Endodermal cell (in vitro differentiated cells): ENCODE measurements at regions not wholly inside any gene's neighbourhood (a gene's known extent, or its start where the extent isn't known, plus 50 kb on each side); places are given as distances from the start of the nearest gene placed in this dataset.

Experiments
- DNase-seq: peaks from one replicate; pipeline ENCODE4 v3.0.0-alpha.2; 2017
- H3K27ac ChIP-seq: 2 replicates; pipeline ENCODE4 v1.5.1; 2013; ENCODE audit warnings: mild to moderate bottlenecking, low read depth, low read length, moderate library complexity
- H3K27me3 ChIP-seq: 2 replicates; pipeline ENCODE4 v1.6.1; 2013; ENCODE audit warnings: mild to moderate bottlenecking, low read length, moderate library complexity; ENCODE audit not compliant: insufficient read depth, control insufficient read depth, poor library complexity, severe bottlenecking
- H3K36me3 ChIP-seq: 2 replicates; pipeline ENCODE4 v1.7.0; 2013; ENCODE audit warnings: mild to moderate bottlenecking, low read length, moderate library complexity; ENCODE audit not compliant: control insufficient read depth, insufficient read depth
- H3K4me1 ChIP-seq: one replicate; pipeline ENCODE4 v1.7.0; 2013; ENCODE audit warnings: low read length; ENCODE audit not compliant: control insufficient read depth, insufficient read depth
- H3K4me3 ChIP-seq: 2 replicates; pipeline ENCODE4 v1.5.1; 2013; ENCODE audit warnings: mild to moderate bottlenecking, low read length, moderate library complexity
- H3K9ac ChIP-seq: 2 replicates; pipeline ENCODE4 v1.6.1; 2013; ENCODE audit warnings: mild to moderate bottlenecking, low read length, moderate library complexity; ENCODE audit not compliant: poor library complexity, severe bottlenecking; ENCODE audit errors: extremely low read depth
- H3K9me3 ChIP-seq: 2 replicates; pipeline ENCODE4 v1.6.1; 2013; ENCODE audit warnings: mild to moderate bottlenecking, low read length, moderate library complexity; ENCODE audit not compliant: control insufficient read depth
- H3K27ac Mint-ChIP-seq: 2 replicates; pipeline ENCODE4 v1.8.0; 2020; ENCODE audit warnings: mixed read lengths
- H3K27me3 Mint-ChIP-seq: 2 replicates; pipeline ENCODE4 v1.8.0; 2021; ENCODE audit warnings: mild to moderate bottlenecking, mixed read lengths; ENCODE audit not compliant: insufficient read depth
- H3K36me3 Mint-ChIP-seq: 2 replicates; pipeline ENCODE4 v1.8.0; 2020; ENCODE audit warnings: low read depth, mixed read lengths
- H3K4me1 Mint-ChIP-seq: 2 replicates; pipeline ENCODE4 v1.8.0; 2020; ENCODE audit warnings: mixed read lengths
- H3K4me3 Mint-ChIP-seq: 2 replicates; pipeline ENCODE4 v1.8.0; 2020; ENCODE audit warnings: mild to moderate bottlenecking, moderate library complexity, mixed read lengths
- H3K9me3 Mint-ChIP-seq: 2 replicates; pipeline ENCODE4 v1.8.0; 2020; ENCODE audit warnings: mild to moderate bottlenecking, mixed read lengths
- WGBS, 2 experiments: methylation state at CpG; one replicate each; pipeline versions ENCODE4 v1.1.5 to v1.1.7; 2013; ENCODE audit warnings: missing lambda C conversion rate in 2 of 2, mixed read lengths in 1 of 2; ENCODE audit not compliant: insufficient coverage in 1 of 2, insufficient read length in 1 of 2; 5-methylcytosine and 5-hydroxymethylcytosine counted together
- TF ChIP-seq, protein P1 (sequence below): fragments of 200-600 bp; sonication (generic); conservative IDR thresholded peaks from 2 replicates; pipeline ENCODE4 v1.5.0; 2021; ENCODE audit warnings: antibody characterized with exemption, mild to moderate bottlenecking

DNA sequence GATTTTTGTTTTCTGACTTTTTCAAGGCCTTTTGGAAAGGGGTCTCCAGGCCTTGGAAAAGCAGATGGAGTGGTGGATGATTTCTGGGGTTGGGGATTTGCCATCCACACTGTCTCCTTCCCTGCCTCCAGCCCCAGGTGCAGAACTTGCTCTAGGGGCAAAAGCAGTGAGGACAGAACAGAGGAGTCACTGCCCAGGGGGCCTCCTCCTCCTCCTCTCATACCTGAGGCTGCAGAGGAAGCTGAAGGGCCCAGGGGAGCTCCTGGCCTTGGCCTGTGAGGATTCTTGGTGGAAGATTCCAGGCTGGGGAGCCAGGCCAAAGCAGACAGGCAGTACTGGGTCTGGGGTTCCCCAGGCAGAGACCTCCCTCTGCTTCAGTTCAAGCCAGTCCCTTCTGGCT lies 52.3 kb upstream of the URI1 start:
- no peak overlapping the region for H3K27ac Mint-ChIP-seq
- H3K9me3 ChIP-seq = no peaks in the 10 kb centered on the region
- TF ChIP-seq, protein P1, sequence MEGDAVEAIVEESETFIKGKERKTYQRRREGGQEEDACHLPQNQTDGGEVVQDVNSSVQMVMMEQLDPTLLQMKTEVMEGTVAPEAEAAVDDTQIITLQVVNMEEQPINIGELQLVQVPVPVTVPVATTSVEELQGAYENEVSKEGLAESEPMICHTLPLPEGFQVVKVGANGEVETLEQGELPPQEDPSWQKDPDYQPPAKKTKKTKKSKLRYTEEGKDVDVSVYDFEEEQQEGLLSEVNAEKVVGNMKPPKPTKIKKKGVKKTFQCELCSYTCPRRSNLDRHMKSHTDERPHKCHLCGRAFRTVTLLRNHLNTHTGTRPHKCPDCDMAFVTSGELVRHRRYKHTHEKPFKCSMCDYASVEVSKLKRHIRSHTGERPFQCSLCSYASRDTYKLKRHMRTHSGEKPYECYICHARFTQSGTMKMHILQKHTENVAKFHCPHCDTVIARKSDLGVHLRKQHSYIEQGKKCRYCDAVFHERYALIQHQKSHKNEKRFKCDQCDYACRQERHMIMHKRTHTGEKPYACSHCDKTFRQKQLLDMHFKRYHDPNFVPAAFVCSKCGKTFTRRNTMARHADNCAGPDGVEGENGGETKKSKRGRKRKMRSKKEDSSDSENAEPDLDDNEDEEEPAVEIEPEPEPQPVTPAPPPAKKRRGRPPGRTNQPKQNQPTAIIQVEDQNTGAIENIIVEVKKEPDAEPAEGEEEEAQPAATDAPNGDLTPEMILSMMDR = no peak
- H3K27ac ChIP-seq = no peak overlapping the region
- peaks cover 2% of the 10 kb centered on the region for H3K27me3 Mint-ChIP-seq
- no peaks in the 10 kb centered on the region for H3K4me1 ChIP-seq
- no peak overlapping the region for H3K4me3 ChIP-seq
- H3K36me3 ChIP-seq = no peaks in the 10 kb centered on the region
- H3K36me3 Mint-ChIP-seq = no peaks in the 10 kb centered on the region
- H3K9ac ChIP-seq = no peak overlapping the region
- no peaks in the 10 kb centered on the region for H3K9me3 Mint-ChIP-seq
- H3K4me3 Mint-ChIP-seq = no peak overlapping the region
- no peaks in the 10 kb centered on the region for H3K4me1 Mint-ChIP-seq
- H3K27me3 ChIP-seq = no peaks in the 10 kb centered on the region
- no peak for DNase-seq

DNA sequence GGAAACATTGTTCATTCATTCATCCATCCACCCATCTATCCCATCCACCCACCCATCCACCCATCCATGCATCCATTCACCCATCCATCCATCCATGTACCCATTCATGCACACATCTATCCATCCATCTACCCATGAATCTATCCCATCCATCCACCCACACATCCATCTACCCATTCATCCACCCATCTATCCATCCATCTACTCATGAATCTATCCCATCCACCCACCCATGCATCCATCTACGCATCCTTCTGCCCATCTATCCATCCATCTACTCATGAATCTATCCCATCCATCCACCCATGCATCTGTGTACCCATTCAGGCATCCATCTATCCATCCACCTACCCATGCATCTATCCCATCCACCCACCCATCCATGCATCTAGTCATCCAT lies 51.6 kb upstream of the URI1 start:
- no peaks in the 10 kb centered on the region for H3K4me1 Mint-ChIP-seq
- H3K4me3 ChIP-seq = no peak overlapping the region
- H3K27me3 ChIP-seq = no peaks in the 10 kb centered on the region
- no peak overlapping the region for H3K27ac Mint-ChIP-seq
- H3K4me3 Mint-ChIP-seq = no peak overlapping the region
- no peaks in the 10 kb centered on the region for H3K9me3 Mint-ChIP-seq
- no peaks in the 10 kb centered on the region for H3K36me3 ChIP-seq
- H3K9me3 ChIP-seq = no peaks in the 10 kb centered on the region
- peaks cover 2% of the 10 kb centered on the region for H3K27me3 Mint-ChIP-seq
- WGBS, 2 experiments = 81% methylated on average over 1 of the region's 1 CpG; no CpG with 5 or more reads in 1 of the 2 experiments
- H3K4me1 ChIP-seq = no peaks in the 10 kb centered on the region
- H3K36me3 Mint-ChIP-seq = no peaks in the 10 kb centered on the region
- TF ChIP-seq, protein P1 = no peak
- no peak overlapping the region for H3K27ac ChIP-seq
- DNase-seq = no peak
- H3K9ac ChIP-seq = no peak overlapping the region
